ENCODE measurements at regions not wholly inside any gene's neighbourhood (a gene's known extent, or its start where the extent isn't known, plus 50 kb on each side); places are given as distances from the start of the nearest gene placed in this dataset.
A peak's percentile ranks its signal among the peaks of the same experiment; 100 is the strongest.

DNA sequence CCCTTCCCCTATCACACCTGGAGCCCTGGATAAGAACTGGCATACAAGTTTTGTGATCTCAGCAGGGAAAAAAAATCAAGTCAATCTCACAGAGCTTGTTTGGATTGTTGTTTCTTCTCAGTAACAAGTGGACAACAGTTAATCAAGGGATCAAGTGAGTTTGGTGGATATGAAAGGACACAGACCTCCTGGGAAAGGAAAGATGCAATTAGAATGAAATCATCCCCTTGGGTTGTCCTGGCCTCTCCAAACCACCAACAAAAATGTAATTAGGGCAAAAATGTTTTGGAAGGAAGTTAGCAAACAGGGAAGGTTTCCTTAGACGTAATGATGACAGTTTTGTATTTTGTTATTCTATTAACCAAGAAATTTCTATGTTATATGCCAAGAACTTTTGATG is 99.1 kb upstream of the PRDM1 start:
- H3K9me3 Mint-ChIP-seq (ENCODE audit: low read depth) = no peaks in the 10 kb centered on the region
- no peak overlapping the region for H3K4me3 Mint-ChIP-seq (ENCODE audit: low read depth)
- H3K36me3 Mint-ChIP-seq (ENCODE audit: insufficient read depth) = no peaks in the 10 kb centered on the region
- DNase-seq (ENCODE audit: low spot score, unreplicated experiment) = no peak
- no peak overlapping the region for H3K27ac Mint-ChIP-seq
- TF ChIP-seq, protein P1, sequence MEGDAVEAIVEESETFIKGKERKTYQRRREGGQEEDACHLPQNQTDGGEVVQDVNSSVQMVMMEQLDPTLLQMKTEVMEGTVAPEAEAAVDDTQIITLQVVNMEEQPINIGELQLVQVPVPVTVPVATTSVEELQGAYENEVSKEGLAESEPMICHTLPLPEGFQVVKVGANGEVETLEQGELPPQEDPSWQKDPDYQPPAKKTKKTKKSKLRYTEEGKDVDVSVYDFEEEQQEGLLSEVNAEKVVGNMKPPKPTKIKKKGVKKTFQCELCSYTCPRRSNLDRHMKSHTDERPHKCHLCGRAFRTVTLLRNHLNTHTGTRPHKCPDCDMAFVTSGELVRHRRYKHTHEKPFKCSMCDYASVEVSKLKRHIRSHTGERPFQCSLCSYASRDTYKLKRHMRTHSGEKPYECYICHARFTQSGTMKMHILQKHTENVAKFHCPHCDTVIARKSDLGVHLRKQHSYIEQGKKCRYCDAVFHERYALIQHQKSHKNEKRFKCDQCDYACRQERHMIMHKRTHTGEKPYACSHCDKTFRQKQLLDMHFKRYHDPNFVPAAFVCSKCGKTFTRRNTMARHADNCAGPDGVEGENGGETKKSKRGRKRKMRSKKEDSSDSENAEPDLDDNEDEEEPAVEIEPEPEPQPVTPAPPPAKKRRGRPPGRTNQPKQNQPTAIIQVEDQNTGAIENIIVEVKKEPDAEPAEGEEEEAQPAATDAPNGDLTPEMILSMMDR (IDR thresholded peaks at IDR 0.05; ENCODE audit: unreplicated experiment) = no peak
- peaks cover 12% of the 10 kb centered on the region for H3K4me1 Mint-ChIP-seq (ENCODE audit: low read depth)
- peaks cover 78% of the 10 kb centered on the region for H3K27me3 Mint-ChIP-seq

DNA sequence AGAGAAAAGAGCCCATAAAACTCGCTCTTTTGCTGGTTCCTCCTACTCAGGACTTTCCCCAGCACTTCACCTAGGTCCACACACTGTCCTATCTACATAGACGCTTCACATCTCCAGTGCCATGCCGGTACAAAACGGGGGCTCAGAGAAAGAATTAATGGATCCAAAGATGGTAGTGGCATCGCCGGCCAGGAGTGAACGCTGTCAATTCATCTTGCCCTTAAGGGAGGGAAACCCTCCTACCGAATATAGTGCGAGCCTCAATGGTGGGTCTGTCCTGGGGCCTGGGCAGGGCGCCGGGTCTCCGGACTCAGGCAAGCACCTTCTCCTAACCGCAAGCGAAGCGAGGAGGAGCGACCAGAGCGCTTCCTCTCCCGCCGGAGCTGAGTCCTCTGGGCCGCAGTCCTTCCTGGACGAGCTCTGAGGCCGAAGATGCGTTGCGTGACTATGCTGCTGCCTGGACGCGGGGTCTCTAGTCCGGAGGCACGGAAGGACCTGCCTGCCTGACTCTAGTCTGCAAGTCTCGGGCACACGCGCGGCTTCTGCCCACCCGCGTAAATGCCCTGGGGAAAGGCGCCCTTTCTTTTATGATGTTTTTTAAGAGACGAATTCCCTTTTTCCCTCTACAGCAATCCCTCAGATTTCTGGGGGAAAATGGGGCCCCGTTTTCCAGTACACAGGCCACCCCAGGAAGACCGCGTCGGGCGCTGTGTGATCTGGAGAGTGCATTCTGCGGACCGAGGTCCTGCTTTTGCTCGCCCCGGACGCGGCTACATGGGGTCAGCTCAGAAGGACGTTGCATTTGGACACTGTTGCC is 100.1 kb upstream of the PRDM1 start:
- Mint-ChIP-seq H3K4me1 (ENCODE audit: low read depth) (peaks cover 10% of the 10 kb centered on the region), H3K36me3 (ENCODE audit: insufficient read depth) (no peaks in the 10 kb centered on the region), H3K9me3 (ENCODE audit: low read depth) (no peaks in the 10 kb centered on the region), H3K27me3 (peaks cover 86% of the 10 kb centered on the region), H3K27ac (no peak overlapping the region), H3K4me3 (ENCODE audit: low read depth) (peak overlapping the region; percentile 60)
- TF ChIP-seq, protein P1 (IDR thresholded peaks at IDR 0.05; ENCODE audit: unreplicated experiment) = no peak
- no peak for DNase-seq (ENCODE audit: low spot score, unreplicated experiment)

DNA sequence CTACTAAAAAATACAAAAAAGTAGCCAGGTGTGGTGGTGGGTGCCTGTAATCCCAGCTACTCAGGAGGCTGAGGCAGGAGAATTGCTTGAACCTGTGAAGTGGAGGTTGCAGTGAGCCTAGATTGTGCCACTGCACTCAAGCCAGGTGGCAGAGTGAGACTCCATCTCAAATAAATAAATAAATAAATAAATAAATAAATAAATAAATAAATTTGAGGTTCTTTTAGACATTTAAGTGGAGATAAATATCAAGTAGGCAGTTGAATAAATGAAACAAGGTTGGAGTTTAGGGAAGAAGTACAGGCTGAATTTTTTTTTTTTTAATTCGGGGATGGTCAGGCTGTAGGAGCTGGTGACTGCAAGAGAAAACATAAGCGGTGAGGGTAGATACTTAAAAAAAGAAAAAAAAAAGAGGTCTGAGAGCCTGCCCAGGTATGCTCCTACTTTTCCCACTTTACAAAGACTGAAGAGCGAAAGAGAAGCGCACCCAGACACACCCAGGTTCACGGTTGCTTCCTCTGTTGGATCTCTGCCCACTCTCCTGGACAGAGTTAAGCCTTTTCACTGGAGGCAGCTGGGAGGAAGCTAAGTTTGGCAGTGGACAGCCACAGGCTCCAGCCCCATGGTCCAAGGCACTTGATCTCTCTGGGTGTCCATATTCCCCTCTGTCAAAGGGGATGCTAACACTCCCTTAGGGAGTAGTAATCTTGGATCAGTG is 100.9 kb upstream of the PRDM1 start:
- DNase-seq (ENCODE audit: low spot score, unreplicated experiment) = no peak
- Mint-ChIP-seq H3K27ac (no peak overlapping the region), H3K4me1 (ENCODE audit: low read depth) (peaks cover 13% of the 10 kb centered on the region), H3K9me3 (ENCODE audit: low read depth) (no peaks in the 10 kb centered on the region), H3K27me3 (peaks cover 86% of the 10 kb centered on the region), H3K4me3 (ENCODE audit: low read depth) (no peak overlapping the region), H3K36me3 (ENCODE audit: insufficient read depth) (no peaks in the 10 kb centered on the region)
- TF ChIP-seq, protein P1 (IDR thresholded peaks at IDR 0.05; ENCODE audit: unreplicated experiment) = no peak

DNA sequence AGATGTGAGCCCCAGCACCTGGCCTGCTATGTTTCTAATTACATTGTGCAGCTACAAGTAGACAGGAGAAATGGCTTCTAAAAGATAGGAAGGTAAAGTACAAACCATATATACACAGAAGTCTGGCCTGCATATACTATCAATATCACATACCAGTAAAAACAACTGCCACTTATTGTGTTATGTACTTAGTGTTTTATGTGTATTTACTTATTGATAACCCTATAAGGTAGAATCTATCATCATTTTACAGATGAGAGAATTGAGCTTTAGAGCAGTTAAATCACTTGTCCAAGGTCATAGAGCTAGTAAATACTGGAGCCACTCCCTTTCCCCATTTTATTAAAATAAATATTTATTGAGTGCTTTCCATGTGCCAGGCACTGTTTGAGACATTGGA is 102.4 kb upstream of the PRDM1 start:
- Mint-ChIP-seq H3K27ac (no peak overlapping the region), H3K27me3 (peaks cover 79% of the 10 kb centered on the region), H3K4me1 (ENCODE audit: low read depth) (peaks cover 13% of the 10 kb centered on the region), H3K4me3 (ENCODE audit: low read depth) (no peak overlapping the region), H3K36me3 (ENCODE audit: insufficient read depth) (no peaks in the 10 kb centered on the region), H3K9me3 (ENCODE audit: low read depth) (no peaks in the 10 kb centered on the region)
- TF ChIP-seq, protein P1 (IDR thresholded peaks at IDR 0.05; ENCODE audit: unreplicated experiment) = no peak
- no peak for DNase-seq (ENCODE audit: low spot score, unreplicated experiment)

DNA sequence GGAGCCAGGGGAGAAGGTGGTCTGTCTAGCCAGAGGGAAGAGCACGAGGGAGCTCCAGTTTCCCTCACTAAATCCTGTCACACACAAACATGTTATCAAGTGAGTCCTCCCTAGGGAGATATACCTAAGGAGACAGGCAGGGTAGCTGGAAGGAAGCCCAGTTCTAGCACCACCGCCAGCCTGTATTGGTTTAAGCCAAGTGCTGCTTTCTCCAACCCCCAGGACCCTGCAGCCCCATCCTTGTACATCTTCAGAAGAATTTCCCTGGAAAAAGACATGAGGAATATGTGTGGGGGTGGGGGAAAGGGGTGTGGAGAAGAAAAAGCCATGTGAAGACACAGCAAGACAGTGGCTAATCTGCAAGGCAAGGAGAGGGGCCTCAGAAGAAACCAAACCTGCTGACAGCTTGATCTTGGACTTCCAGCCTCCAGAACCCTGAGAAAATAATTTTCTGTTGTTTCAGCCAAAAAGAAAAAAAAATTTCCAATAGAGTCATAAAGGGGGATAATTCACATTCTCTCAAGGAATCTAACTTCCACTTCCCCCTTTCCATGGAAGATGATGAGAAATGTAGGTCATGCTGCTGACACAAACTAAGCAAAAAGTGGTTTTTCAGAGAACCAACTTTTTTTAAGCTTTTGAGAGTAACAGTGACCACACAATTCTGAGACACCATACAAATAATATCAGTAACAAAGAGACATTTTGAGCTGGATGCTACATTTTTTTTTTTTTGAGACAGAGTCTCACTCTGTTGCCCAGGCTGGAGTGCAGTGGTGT is 103.2 kb upstream of the PRDM1 start:
- Mint-ChIP-seq H3K36me3 (ENCODE audit: insufficient read depth) (no peaks in the 10 kb centered on the region), H3K27me3 (peaks cover 78% of the 10 kb centered on the region), H3K27ac (no peak overlapping the region), H3K9me3 (ENCODE audit: low read depth) (no peaks in the 10 kb centered on the region), H3K4me3 (ENCODE audit: low read depth) (no peak overlapping the region), H3K4me1 (ENCODE audit: low read depth) (peaks cover 13% of the 10 kb centered on the region)
- no peak for DNase-seq (ENCODE audit: low spot score, unreplicated experiment)
- TF ChIP-seq, protein P1 (IDR thresholded peaks at IDR 0.05; ENCODE audit: unreplicated experiment) = no peak
